ENCODE measurements at regions not wholly inside any gene's neighbourhood (a gene's known extent, or its start where the extent isn't known, plus 50 kb on each side); places are given as distances from the start of the nearest gene placed in this dataset.
A peak's percentile ranks its signal among the peaks of the same experiment; 100 is the strongest.

GRCh38 chr16:16798504-16798903, 419.6 kb downstream of the NPIPA7 start:
- no peak for DNase-seq

GRCh38 chr16:16805809-16806208, 426.9 kb downstream of the NPIPA7 start:
- no peak for DNase-seq

- DNase-seq = no peak
These were observed 436.7 kb downstream of the NPIPA7 start for GRCh38 chr16:16815641-16816040.

- no peak for DNase-seq
These were observed 438.3 kb downstream of the NPIPA7 start for GRCh38 chr16:16817196-16817595.

GRCh38 chr16:16821261-16821660, 442.3 kb downstream of the NPIPA7 start:
- no peak for DNase-seq

GRCh38 chr16:16828913-16829398, 450.0 kb downstream of the NPIPA7 start:
- DNase-seq = no peak

- no peak for DNase-seq
These were observed 451.5 kb downstream of the NPIPA7 start for GRCh38 chr16:16830401-16830800.

- DNase-seq = no peak
These were observed 452.0 kb downstream of the NPIPA7 start for GRCh38 chr16:16830973-16831372.

- no peak for DNase-seq
These were observed 454.2 kb downstream of the NPIPA7 start for GRCh38 chr16:16833165-16833564.

GRCh38 chr16:16850274-16850673, 471.3 kb downstream of the NPIPA7 start:
- no peak for DNase-seq

GRCh38 chr16:16857012-16857411, 478.1 kb downstream of the NPIPA7 start:
- DNase-seq = no peak

- DNase-seq = no peak
These were observed 478.8 kb downstream of the NPIPA7 start for GRCh38 chr16:16857603-16858283.

GRCh38 chr16:16861546-16861945, 482.6 kb downstream of the NPIPA7 start:
- DNase-seq = peak; percentile 48

- DNase-seq = no peak
These were observed 484.7 kb downstream of the NPIPA7 start for GRCh38 chr16:16863672-16864071.

- no peak for DNase-seq
These were observed 485.6 kb downstream of the NPIPA7 start for GRCh38 chr16:16864536-16864935.

- DNase-seq = no peak
These were observed 486.4 kb downstream of the NPIPA7 start for GRCh38 chr16:16865374-16865773.

- no peak for DNase-seq
These were observed 489.0 kb downstream of the NPIPA7 start for GRCh38 chr16:16867973-16868372.

- DNase-seq = no peak
These were observed 489.8 kb downstream of the NPIPA7 start for GRCh38 chr16:16868727-16869126.

- no peak for DNase-seq
These were observed 490.8 kb downstream of the NPIPA7 start for GRCh38 chr16:16869746-16870145.

GRCh38 chr16:16871196-16871595, 492.3 kb downstream of the NPIPA7 start:
- no peak for DNase-seq

- no peak for DNase-seq
These were observed 498.1 kb downstream of the NPIPA7 start for GRCh38 chr16:16877061-16877460.

GRCh38 chr16:16879567-16880251, 500.8 kb downstream of the NPIPA7 start:
- no peak for DNase-seq

- DNase-seq = no peak
These were observed 502.9 kb downstream of the NPIPA7 start for GRCh38 chr16:16881814-16882213.

GRCh38 chr16:16882766-16883165, 503.8 kb downstream of the NPIPA7 start:
- no peak for DNase-seq

- no peak for DNase-seq
These were observed 505.5 kb downstream of the NPIPA7 start for GRCh38 chr16:16884451-16884850.
